CD8-positive, alpha-beta memory T cell (primary cell): ENCODE measurements at regions not wholly inside any gene's neighbourhood (a gene's known extent, or its start where the extent isn't known, plus 50 kb on each side); places are given as distances from the start of the nearest gene placed in this dataset.

Source experiments
- CTCF ChIA-PET: fragments of 350-600 bp; sonication (Branson Sonifier 250); formaldehyde crosslinking; loops from one replicate; lab custom pipeline; 2021; ENCODE audit warnings: antibody characterized with exemption; lab: Charles Lee
- POLR2A ChIA-PET: fragments of 350-600 bp; sonication (Branson Sonifier 250); formaldehyde crosslinking; loops from one replicate; lab custom pipeline; 2021; ENCODE audit warnings: antibody characterized with exemption; lab: Charles Lee
- DNase-seq, 5 donors: peaks; one replicate each; pipeline versions ENCODE4 v3.0.0 to v3.0.0-alpha.2; 2020 to 2022; ENCODE audit warnings: mixed read lengths in 1 of 5
- H3K27ac ChIP-seq: one replicate; pipeline ENCODE4 v1.7.0; 2013; ENCODE audit warnings: low read depth, mild to moderate bottlenecking, low read length, moderate library complexity
- H3K27me3 ChIP-seq: 2 replicates; pipeline ENCODE4 v1.7.0; 2013; ENCODE audit warnings: low read length, mild to moderate bottlenecking; ENCODE audit not compliant: insufficient read depth, poor library complexity, severe bottlenecking
- H3K36me3 ChIP-seq: 2 replicates; pipeline ENCODE4 v1.7.0; 2013; ENCODE audit warnings: mild to moderate bottlenecking, low read length, moderate library complexity; ENCODE audit not compliant: insufficient read depth
- H3K4me1 ChIP-seq: 2 replicates; pipeline ENCODE4 v1.7.0; 2013; ENCODE audit warnings: mild to moderate bottlenecking, low read length, moderate library complexity; ENCODE audit not compliant: insufficient read depth
- H3K4me3 ChIP-seq: 2 replicates; pipeline ENCODE4 v1.7.0; 2013; ENCODE audit warnings: mild to moderate bottlenecking, low read length
- H3K9me3 ChIP-seq: 2 replicates; pipeline ENCODE4 v1.7.0; 2013; ENCODE audit warnings: mild to moderate bottlenecking, low read length
- H3K27ac Mint-ChIP-seq, 8 donors: one replicate each; pipeline ENCODE4 v1.8.0; 2020 to 2021; ENCODE audit warnings: mixed read lengths in 8 of 8, mild to moderate bottlenecking in 6 of 8, inconsistent platforms in 3 of 8, moderate library complexity in 3 of 8
- H3K27me3 Mint-ChIP-seq, 2 donors: one replicate each; pipeline ENCODE4 v1.8.0; 2020 to 2021; ENCODE audit warnings: mixed read lengths in 2 of 2, mild to moderate bottlenecking in 1 of 2, moderate library complexity in 1 of 2
- H3K36me3 Mint-ChIP-seq, 3 donors: one replicate each; pipeline ENCODE4 v1.8.0; 2020 to 2021; ENCODE audit warnings: mixed read lengths in 3 of 3, inconsistent platforms in 1 of 3, mild to moderate bottlenecking in 1 of 3
- H3K4me1 Mint-ChIP-seq, 3 donors: one replicate each; pipeline ENCODE4 v1.8.0; 2020 to 2021; ENCODE audit warnings: mixed read lengths in 3 of 3, inconsistent platforms in 1 of 3, mild to moderate bottlenecking in 1 of 3
- H3K4me3 Mint-ChIP-seq, 7 donors: one replicate each; pipeline ENCODE4 v1.8.0; 2020 to 2021; ENCODE audit warnings: mixed read lengths in 7 of 7, mild to moderate bottlenecking in 6 of 7, moderate library complexity in 4 of 7, inconsistent platforms in 2 of 7
- H3K9me3 Mint-ChIP-seq, 5 donors: one replicate each; pipeline ENCODE4 v1.8.0; 2020 to 2022; ENCODE audit warnings: mixed read lengths in 5 of 5, mild to moderate bottlenecking in 3 of 5, moderate library complexity in 2 of 5, inconsistent platforms in 1 of 5

DNA sequence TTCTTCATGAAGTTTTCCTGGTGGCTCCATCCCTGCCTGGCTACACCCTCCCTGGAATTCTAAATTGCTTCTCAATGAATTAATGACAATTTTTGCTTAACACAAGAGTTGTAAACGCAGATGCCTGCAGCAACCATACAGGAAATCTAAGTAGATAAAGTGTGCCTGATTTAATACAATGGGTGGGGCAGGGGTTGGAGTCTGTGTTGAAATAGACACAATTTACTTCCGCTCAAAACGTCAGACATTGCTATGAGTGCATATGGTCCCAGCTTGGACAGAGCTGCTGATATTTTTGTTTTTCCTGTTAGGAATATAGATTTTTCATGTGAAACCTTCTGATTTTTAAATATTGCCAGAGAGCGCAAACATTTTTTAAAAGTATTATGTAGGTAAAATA lies 1235.0 kb upstream of the SORCS1 start:
- Mint-ChIP-seq H3K4me1 (no peaks in the 10 kb centered on the region), H3K36me3 (no peaks in the 10 kb centered on the region), H3K4me3 (no peak overlapping the region), H3K27ac (no peak overlapping the region), H3K9me3 (peaks cover 0 to 21% (median 8%) of the 10 kb centered on the region in 5 donors), H3K27me3 (no peaks in the 10 kb centered on the region)
- H3K27ac ChIP-seq = no peak overlapping the region
- H3K9me3 ChIP-seq = no peaks in the 10 kb centered on the region
- POLR2A ChIA-PET = no interaction called here
- H3K27me3 ChIP-seq = no peaks in the 10 kb centered on the region
- no peaks in the 10 kb centered on the region for H3K4me1 ChIP-seq
- H3K4me3 ChIP-seq = no peak overlapping the region
- H3K36me3 ChIP-seq = no peaks in the 10 kb centered on the region
- CTCF ChIA-PET = no interaction called here
- DNase-seq = no peak

DNA sequence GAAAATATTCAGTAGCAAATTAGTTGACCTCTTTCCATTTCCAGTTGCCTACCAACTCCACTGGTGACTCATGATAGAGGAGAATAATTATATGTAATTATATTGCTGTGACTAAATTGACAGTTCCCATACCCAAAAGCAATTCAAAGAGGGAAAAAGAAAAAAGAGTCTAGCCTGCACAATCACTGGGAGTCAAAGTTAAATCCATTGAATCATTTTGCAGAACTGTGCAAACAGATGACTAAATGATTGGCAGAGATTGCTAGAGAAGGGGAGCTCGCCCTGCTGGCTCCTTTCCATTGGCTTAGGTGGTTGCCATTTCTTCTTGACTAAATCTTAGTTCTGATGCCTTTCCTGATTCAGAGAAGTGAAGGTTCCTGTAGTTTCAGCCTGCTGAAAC lies 1228.6 kb upstream of the SORCS1 start:
- Histone ChIP-seq H3K4me3 (no peak overlapping the region), H3K27me3 (no peaks in the 10 kb centered on the region), H3K36me3 (no peaks in the 10 kb centered on the region), H3K27ac (no peak overlapping the region), H3K9me3 (no peaks in the 10 kb centered on the region), H3K4me1 (no peaks in the 10 kb centered on the region)
- H3K36me3 Mint-ChIP-seq = no peaks in the 10 kb centered on the region
- H3K4me3 Mint-ChIP-seq = no peak overlapping the region
- no peaks in the 10 kb centered on the region for H3K27me3 Mint-ChIP-seq
- no peaks in the 10 kb centered on the region for H3K4me1 Mint-ChIP-seq
- POLR2A ChIA-PET = no interaction called here
- DNase-seq = no peak
- H3K9me3 Mint-ChIP-seq = peaks cover 0 to 24% (median 5%) of the 10 kb centered on the region in 5 donors
- CTCF ChIA-PET = no interaction called here
- H3K27ac Mint-ChIP-seq = no peak overlapping the region

- Histone ChIP-seq H3K27ac (no peak overlapping the region), H3K4me3 (no peak overlapping the region), H3K36me3 (no peaks in the 10 kb centered on the region), H3K27me3 (no peaks in the 10 kb centered on the region), H3K9me3 (no peaks in the 10 kb centered on the region), H3K4me1 (no peaks in the 10 kb centered on the region)
- no peak overlapping the region for H3K27ac Mint-ChIP-seq
- no peaks in the 10 kb centered on the region for H3K27me3 Mint-ChIP-seq
- no peak for DNase-seq
- POLR2A ChIA-PET = no interaction called here
- CTCF ChIA-PET = no interaction called here
- H3K9me3 Mint-ChIP-seq = peaks cover 0 to 31% (median 6%) of the 10 kb centered on the region in 5 donors
- H3K4me3 Mint-ChIP-seq = no peak overlapping the region
- no peaks in the 10 kb centered on the region for H3K4me1 Mint-ChIP-seq
- H3K36me3 Mint-ChIP-seq = no peaks in the 10 kb centered on the region
Observed at GRCh38 chr10:108392286-108392685, 1227.8 kb upstream of the SORCS1 start.

DNA sequence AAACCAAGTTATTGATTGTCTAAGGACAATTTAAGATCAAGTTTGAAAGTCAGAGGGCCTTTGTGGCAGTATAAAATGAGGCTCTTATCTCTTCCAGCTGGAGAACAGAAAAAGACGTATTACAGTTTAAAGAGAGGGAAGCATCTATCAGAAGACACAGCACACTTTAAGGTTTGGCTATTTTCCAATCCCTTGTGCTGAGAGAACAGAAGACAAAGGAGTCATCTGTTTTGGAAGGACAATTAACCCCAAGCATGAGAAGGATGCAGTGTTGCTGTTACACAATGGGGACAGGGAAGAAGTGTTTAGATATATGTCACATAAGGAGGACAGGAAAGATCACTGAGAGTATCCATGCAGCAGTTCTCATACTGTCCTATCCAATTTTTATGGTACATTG lies 1224.2 kb upstream of the SORCS1 start:
- H3K36me3 Mint-ChIP-seq = no peaks in the 10 kb centered on the region
- H3K27me3 ChIP-seq = no peaks in the 10 kb centered on the region
- no peaks in the 10 kb centered on the region for H3K36me3 ChIP-seq
- ChIA-PET POLR2A (no interaction called here), CTCF (no interaction called here)
- peak overlapping the region in 1 of 8 donors; percentile 26 for H3K27ac Mint-ChIP-seq
- H3K4me1 Mint-ChIP-seq = no peaks in the 10 kb centered on the region
- H3K9me3 ChIP-seq = no peaks in the 10 kb centered on the region
- no peak for DNase-seq
- peaks cover 0 to 2% of the 10 kb centered on the region in 2 donors for H3K27me3 Mint-ChIP-seq
- peaks cover 2 to 29% (median 5%) of the 10 kb centered on the region in 5 donors for H3K9me3 Mint-ChIP-seq
- H3K4me3 Mint-ChIP-seq = no peak overlapping the region
- no peak overlapping the region for H3K27ac ChIP-seq
- no peaks in the 10 kb centered on the region for H3K4me1 ChIP-seq
- no peak overlapping the region for H3K4me3 ChIP-seq

DNA sequence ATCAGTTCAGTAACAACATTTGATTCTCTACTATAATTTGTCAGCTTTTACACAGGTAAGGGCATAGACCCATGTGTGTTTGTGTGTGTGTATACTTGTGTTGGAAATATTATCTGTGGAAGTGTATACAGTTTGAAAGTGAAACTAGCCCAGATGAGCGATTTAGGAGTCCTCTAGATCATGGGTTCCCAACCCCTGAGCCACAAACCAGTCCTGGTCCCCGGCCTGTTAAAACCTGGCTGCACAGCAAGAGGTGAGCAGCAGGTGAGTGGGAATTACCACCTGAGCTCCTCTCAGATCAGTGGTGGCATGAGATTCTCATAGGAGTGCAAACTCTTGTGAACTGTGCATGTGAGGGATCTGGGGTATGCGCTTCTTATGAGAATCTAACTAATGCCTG lies 1221.5 kb upstream of the SORCS1 start:
- Histone ChIP-seq H3K4me1 (no peaks in the 10 kb centered on the region), H3K36me3 (no peaks in the 10 kb centered on the region), H3K9me3 (no peaks in the 10 kb centered on the region), H3K27ac (no peak overlapping the region), H3K27me3 (no peaks in the 10 kb centered on the region), H3K4me3 (no peak overlapping the region)
- Mint-ChIP-seq H3K36me3 (no peaks in the 10 kb centered on the region), H3K27me3 (peaks cover 0 to 2% of the 10 kb centered on the region in 2 donors), H3K4me3 (no peak overlapping the region), H3K9me3 (peaks cover 0 to 22% (median 7%) of the 10 kb centered on the region in 5 donors), H3K4me1 (no peaks in the 10 kb centered on the region), H3K27ac (no peak overlapping the region)
- ChIA-PET POLR2A (no interaction called here), CTCF (no interaction called here)
- no peak for DNase-seq

GRCh38 chr10:108384378-108384777 lies 1219.9 kb upstream of the SORCS1 start:
- peaks cover 0 to 2% of the 10 kb centered on the region in 2 donors for H3K27me3 Mint-ChIP-seq
- CTCF ChIA-PET = no interaction called here
- peaks cover 0 to 22% (median 11%) of the 10 kb centered on the region in 5 donors for H3K9me3 Mint-ChIP-seq
- H3K4me3 ChIP-seq = no peak overlapping the region
- POLR2A ChIA-PET = no interaction called here
- H3K4me1 ChIP-seq = no peaks in the 10 kb centered on the region
- H3K4me1 Mint-ChIP-seq = no peaks in the 10 kb centered on the region
- H3K36me3 ChIP-seq = no peaks in the 10 kb centered on the region
- H3K27me3 ChIP-seq = no peaks in the 10 kb centered on the region
- H3K27ac ChIP-seq = no peak overlapping the region
- no peaks in the 10 kb centered on the region for H3K9me3 ChIP-seq
- DNase-seq = no peak
- H3K36me3 Mint-ChIP-seq = no peaks in the 10 kb centered on the region
- no peak overlapping the region for H3K4me3 Mint-ChIP-seq
- H3K27ac Mint-ChIP-seq = no peak overlapping the region

DNA sequence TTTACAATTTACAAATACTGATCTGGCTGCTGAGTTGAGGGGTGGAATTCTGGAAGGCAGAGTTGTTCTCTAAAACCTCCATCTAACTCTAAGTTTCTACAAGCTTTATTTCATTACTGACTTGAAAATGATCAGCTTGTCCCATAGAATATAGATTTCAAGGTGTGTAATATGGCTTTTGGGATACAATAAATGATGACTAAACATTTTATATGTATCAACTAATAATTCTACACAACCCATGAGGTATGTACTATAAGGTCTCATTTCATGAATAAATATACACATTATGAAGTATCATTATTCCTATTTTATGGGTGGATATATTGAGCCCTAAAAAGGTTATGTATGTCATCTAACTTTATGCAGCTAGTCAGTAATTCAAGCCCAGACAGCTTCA lies 1214.3 kb upstream of the SORCS1 start:
- H3K4me3 ChIP-seq = no peak overlapping the region
- no peaks in the 10 kb centered on the region for H3K27me3 Mint-ChIP-seq
- H3K9me3 ChIP-seq = no peaks in the 10 kb centered on the region
- no peak overlapping the region for H3K4me3 Mint-ChIP-seq
- H3K4me1 ChIP-seq = no peaks in the 10 kb centered on the region
- CTCF ChIA-PET = no interaction called here
- H3K9me3 Mint-ChIP-seq = peaks cover 3 to 22% (median 7%) of the 10 kb centered on the region in 5 donors
- no peak for DNase-seq
- H3K36me3 Mint-ChIP-seq = no peaks in the 10 kb centered on the region
- no peak overlapping the region for H3K27ac ChIP-seq
- no peaks in the 10 kb centered on the region for H3K27me3 ChIP-seq
- H3K4me1 Mint-ChIP-seq = no peaks in the 10 kb centered on the region
- no peak overlapping the region for H3K27ac Mint-ChIP-seq
- POLR2A ChIA-PET = no interaction called here
- H3K36me3 ChIP-seq = no peaks in the 10 kb centered on the region

- no peaks in the 10 kb centered on the region for H3K27me3 Mint-ChIP-seq
- H3K36me3 ChIP-seq = no peaks in the 10 kb centered on the region
- H3K27me3 ChIP-seq = no peaks in the 10 kb centered on the region
- H3K4me1 Mint-ChIP-seq = no peaks in the 10 kb centered on the region
- ChIA-PET POLR2A (no interaction called here), CTCF (no interaction called here)
- H3K4me3 ChIP-seq = no peak overlapping the region
- no peak overlapping the region for H3K4me3 Mint-ChIP-seq
- DNase-seq = no peak
- no peaks in the 10 kb centered on the region for H3K9me3 ChIP-seq
- no peaks in the 10 kb centered on the region for H3K36me3 Mint-ChIP-seq
- peaks cover 5 to 22% (median 16%) of the 10 kb centered on the region in 5 donors for H3K9me3 Mint-ChIP-seq
- no peak overlapping the region for H3K27ac Mint-ChIP-seq
- H3K27ac ChIP-seq = no peak overlapping the region
- H3K4me1 ChIP-seq = no peaks in the 10 kb centered on the region
Observed at GRCh38 chr10:108375691-108376090, 1211.2 kb upstream of the SORCS1 start.

- no peak overlapping the region for H3K27ac ChIP-seq
- CTCF ChIA-PET = no interaction called here
Observed at GRCh38 chr10:108374991-108375390, 1210.5 kb upstream of the SORCS1 start.

More at GRCh38 chr10:108374991-108375390, 1210.5 kb upstream of the SORCS1 start:
- Histone ChIP-seq H3K36me3 (no peaks in the 10 kb centered on the region), H3K4me3 (no peak overlapping the region), H3K9me3 (no peaks in the 10 kb centered on the region), H3K27me3 (no peaks in the 10 kb centered on the region), H3K4me1 (no peaks in the 10 kb centered on the region)
- Mint-ChIP-seq H3K36me3 (no peaks in the 10 kb centered on the region), H3K27me3 (no peaks in the 10 kb centered on the region), H3K27ac (no peak overlapping the region), H3K9me3 (peaks cover 7 to 22% (median 19%) of the 10 kb centered on the region in 5 donors), H3K4me3 (no peak overlapping the region), H3K4me1 (no peaks in the 10 kb centered on the region)
- DNase-seq = no peak
- POLR2A ChIA-PET = no interaction called here
